Right lobe of liver (tissue), 6 donors: ENCODE measurements at regions not wholly inside any gene's neighbourhood (a gene's known extent, or its start where the extent isn't known, plus 50 kb on each side); places are given as distances from the start of the nearest gene placed in this dataset.
A peak's percentile ranks its signal among the peaks of the same experiment; 100 is the strongest.

Experiments
- ATAC-seq, 4 donors: fragments of 200-7000 bp; cut with Tn5 transposase; one replicate each; pipeline ENCODE4 v1.9.1; 2020; ENCODE audit warnings: mild to moderate bottlenecking in 4 of 4, moderate library complexity in 4 of 4
- DNase-seq, 3 donors: peaks; one replicate each; pipeline ENCODE4 v3.0.0-alpha.2; 2020
- H3K27ac ChIP-seq, 3 donors: fragments of 200-600 bp; one replicate each; pipeline ENCODE4 v1.8.0; 2022
- H3K27me3 ChIP-seq, 2 donors: fragments of 200-600 bp; one replicate each; pipeline ENCODE4 v1.8.0; 2022
- H3K36me3 ChIP-seq, 4 donors: fragments of 200-600 bp; sonication (generic) in 1 of 4; one replicate each; pipeline versions ENCODE4 v1.5.1 to v1.8.0; 2017 to 2022; ENCODE audit warnings: control low read depth in 1 of 4
- H3K4me1 ChIP-seq, 4 donors: fragments of 200-600 bp; sonication (generic) in 1 of 4; one replicate each; pipeline versions ENCODE4 v1.5.1 to v1.8.0; 2017 to 2022; ENCODE audit warnings: control low read depth in 1 of 4
- H3K4me3 ChIP-seq, 3 donors: fragments of 200-600 bp; one replicate each; pipeline ENCODE4 v1.8.0; 2022
- H3K9me3 ChIP-seq, 4 donors: fragments of 200-600 bp; sonication (generic) in 1 of 4; one replicate each; pipeline versions ENCODE4 v1.5.1 to v1.8.0; 2017 to 2022; ENCODE audit warnings: control low read depth in 1 of 4
- CTCF ChIP-seq, 4 donors: fragments of 200-600 bp in 3 of 4; fragments of 450-650 bp in 1 of 4; IDR thresholded peaks; one replicate each; pipeline versions ENCODE4 v1.5.1 to v1.8.0; 2016 to 2022; ENCODE audit warnings: antibody characterized with exemption in 4 of 4, mild to moderate bottlenecking in 2 of 4
- POLR2A ChIP-seq: fragments of 450-650 bp; IDR thresholded peaks from one replicate; pipeline ENCODE4 v1.6.1; 2017; ENCODE audit warnings: antibody characterized with exemption, mild to moderate bottlenecking
- WGBS: methylation state at CpG from one replicate; pipeline ENCODE4 v1.1.6; 2018; ENCODE audit warnings: low coverage, low lambda C conversion rate; ENCODE audit not compliant: insufficient coverage; ENCODE audit errors: missing lambda C conversion rate; 5-methylcytosine and 5-hydroxymethylcytosine counted together
- intact Hi-C, 2 donors: fragments of 100-400 bp; cut with DNase I; formaldehyde crosslinking; loops; one replicate each; pipeline versions ENCODE4 v1.11.2 to v1.14.1; 2022
- donor health status: DM: no; HTN: yes; CAD: no.
- donor health status: DM: no; HTN: no; CAD: no.
- donor health status: DM: no; HTN: no; CAD: no.
- donor health status: DM: no; HTN: yes; CAD: no.
- donor health status: DM: no; HTN: yes; CAD: no.

GRCh38 chr6:85250586-85251220 lies 199.2 kb upstream of the NT5E start:
- 53% methylated on average over 5 of the region's 5 CpGs for WGBS

GRCh38 chr6:85245004-85245403 lies 204.9 kb upstream of the NT5E start:
- WGBS, result 38% methylated on average over 3 of the region's 3 CpGs
- Histone ChIP-seq H3K4me1 (no peaks in the 10 kb centered on the region), H3K27ac (no peak overlapping the region), H3K9me3 (no peaks in the 10 kb centered on the region), H3K27me3 (no peaks in the 10 kb centered on the region), H3K4me3 (no peak overlapping the region), H3K36me3 (no peaks in the 10 kb centered on the region)
- intact Hi-C loops, result no loop called here
- ATAC-seq, result no peak
- no peak for DNase-seq
- TF ChIP-seq POLR2A (no peak), CTCF (IDR thresholded peaks at IDR 0.05) (no peak)

More at GRCh38 chr6:85250586-85251220, 199.2 kb upstream of the NT5E start:
- H3K36me3 ChIP-seq, result no peaks in the 10 kb centered on the region
- H3K27me3 ChIP-seq, result no peaks in the 10 kb centered on the region
- peak overlapping the region in 1 of 3 donors; percentile 49 for H3K27ac ChIP-seq
- H3K9me3 ChIP-seq, result no peaks in the 10 kb centered on the region
- no peak for TF ChIP-seq CTCF (IDR thresholded peaks at IDR 0.05)
- TF ChIP-seq POLR2A, result no peak
- H3K4me3 ChIP-seq, result no peak overlapping the region
- DNase-seq, result no peak
- H3K4me1 ChIP-seq, result peaks cover 0 to 12% (median 0%) of the 10 kb centered on the region in 4 donors
- ATAC-seq, result peak; percentile 58 to 96 (median 88)
- intact Hi-C loops, result no loop called here

- no peaks in the 10 kb centered on the region for H3K27me3 ChIP-seq
- no peak for TF ChIP-seq CTCF (IDR thresholded peaks at IDR 0.05)
- H3K4me1 ChIP-seq, result no peaks in the 10 kb centered on the region
- ATAC-seq, result no peak
- H3K4me3 ChIP-seq, result no peak overlapping the region
- no peaks in the 10 kb centered on the region for H3K36me3 ChIP-seq
- no peak overlapping the region for H3K27ac ChIP-seq
- no peak for DNase-seq
- H3K9me3 ChIP-seq, result no peaks in the 10 kb centered on the region
- 56% methylated on average over 1 of the region's 1 CpG for WGBS
- intact Hi-C loops, result no loop called here
Measured at GRCh38 chr6:85241498-85242052, 208.3 kb upstream of the NT5E start.

GRCh38 chr6:85240787-85241385 lies 209.0 kb upstream of the NT5E start:
- no peaks in the 10 kb centered on the region for H3K9me3 ChIP-seq
- H3K27me3 ChIP-seq, result no peaks in the 10 kb centered on the region
- H3K4me1 ChIP-seq, result no peaks in the 10 kb centered on the region
- H3K36me3 ChIP-seq, result no peaks in the 10 kb centered on the region
- WGBS, result 33% methylated on average over 1 of the region's 1 CpG
- no peak overlapping the region for H3K27ac ChIP-seq
- intact Hi-C loops, result no loop called here
- DNase-seq (no peak), ATAC-seq (no peak)
- no peak overlapping the region for H3K4me3 ChIP-seq
- TF ChIP-seq POLR2A, result no peak
- TF ChIP-seq CTCF (IDR thresholded peaks at IDR 0.05), result no peak
